HG03442 (cell line): ENCODE measurements at regions not wholly inside any gene's neighbourhood (a gene's known extent, or its start where the extent isn't known, plus 50 kb on each side); places are given as distances from the start of the nearest gene placed in this dataset.
"Not testable (repeated sequence)": the region's sequence is repeated elsewhere in the genome, so short reads cannot be mapped to it uniquely, and the experiment has no call there.

Experiments used
- ATAC-seq: cut with Tn5 transposase; IDR thresholded peaks from one replicate; pipeline ENCODE4 v1.9.1; 2021; ENCODE audit warnings: mild to moderate bottlenecking, moderate library complexity; ENCODE audit not compliant: unreplicated experiment

DNA sequence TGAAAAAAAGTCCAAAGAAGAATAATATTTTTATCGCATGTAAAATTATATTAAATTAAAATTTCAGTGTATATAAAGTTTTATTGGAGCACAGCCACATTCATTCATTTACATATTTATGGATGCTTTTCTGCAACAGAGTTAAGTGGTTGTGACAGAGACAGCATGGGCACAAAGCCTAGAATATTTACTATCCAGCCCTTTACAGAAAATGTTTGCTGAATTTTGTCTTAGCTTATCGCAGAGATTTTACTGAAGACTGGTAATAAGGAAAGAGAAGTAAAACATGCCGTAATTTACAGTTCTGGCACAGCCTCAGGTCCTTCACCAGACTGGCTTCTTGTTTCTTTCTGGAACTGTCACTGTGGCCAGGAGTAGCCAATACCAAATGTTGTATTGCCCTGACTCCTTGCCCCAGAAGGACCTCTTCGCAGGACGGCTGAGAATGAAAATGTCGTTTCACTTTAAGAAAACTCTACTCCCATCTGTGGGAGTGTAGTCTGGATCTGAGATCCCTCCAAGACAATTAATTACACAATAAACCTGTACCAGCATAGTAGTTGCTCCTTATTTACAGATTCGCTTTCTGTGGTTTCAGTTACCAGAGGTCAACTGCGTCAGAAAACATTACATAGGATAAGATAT lies 94.9 kb upstream of the GOT2 start:
- ATAC-seq, result no peak

DNA sequence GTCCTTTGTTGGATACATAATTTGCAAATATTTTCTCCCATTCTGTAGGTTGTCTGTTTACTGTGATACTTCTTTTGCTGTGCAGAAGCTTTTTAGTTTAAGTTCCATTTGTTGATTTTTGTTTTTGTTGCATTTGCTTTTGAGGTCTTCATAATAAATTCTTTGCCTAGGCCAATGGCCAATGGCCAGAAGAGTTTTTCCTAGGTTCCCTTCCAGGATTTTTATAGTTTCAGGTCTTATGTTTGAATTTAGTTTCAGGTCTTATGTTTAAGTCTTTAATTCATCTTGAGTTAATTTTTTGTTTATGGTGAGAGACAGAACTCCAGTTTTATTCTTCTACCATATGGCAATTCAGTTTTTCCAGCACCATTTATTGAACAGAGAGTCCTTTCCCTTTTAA lies 90.1 kb upstream of the GOT2 start:
- ATAC-seq, result no peak

DNA sequence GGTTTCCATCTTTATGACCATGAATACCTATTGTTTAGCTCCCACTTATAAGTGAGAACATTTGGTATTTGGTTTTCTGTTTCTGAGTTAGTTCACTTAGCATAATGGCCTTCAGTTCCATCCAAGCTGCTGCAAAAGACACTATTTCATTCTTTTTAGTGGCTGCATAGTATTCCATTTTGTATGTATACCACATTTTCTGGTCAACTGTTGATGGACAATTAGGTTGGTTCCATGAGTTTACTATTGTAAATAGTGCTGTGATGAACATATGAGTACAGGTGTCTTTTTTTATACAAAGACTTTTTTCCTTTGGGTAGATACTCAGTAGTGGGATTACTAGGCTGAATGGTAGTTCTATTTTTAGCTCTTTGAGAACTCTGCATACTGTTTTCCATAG lies 87.8 kb upstream of the GOT2 start:
- ATAC-seq, result no peak

DNA sequence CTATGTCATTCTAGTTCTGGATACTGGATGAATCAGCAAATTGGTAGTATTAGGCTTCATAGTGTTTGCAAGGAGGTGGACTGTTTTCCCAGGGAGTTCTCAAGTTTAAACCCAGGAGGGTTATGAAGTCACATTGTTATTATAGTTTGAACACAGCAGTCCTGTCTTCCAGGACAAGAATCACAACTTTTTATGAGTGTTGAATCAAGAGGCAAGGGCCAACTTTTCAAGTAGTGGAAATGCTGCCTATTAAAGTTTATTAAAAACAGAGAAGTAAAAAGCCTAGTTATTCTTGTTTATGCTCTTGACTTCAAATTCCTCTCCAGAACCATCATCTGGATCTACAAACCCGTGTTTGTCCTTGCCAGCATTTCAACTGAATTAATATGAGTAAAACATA lies 86.3 kb upstream of the GOT2 start:
- no peak for ATAC-seq

DNA sequence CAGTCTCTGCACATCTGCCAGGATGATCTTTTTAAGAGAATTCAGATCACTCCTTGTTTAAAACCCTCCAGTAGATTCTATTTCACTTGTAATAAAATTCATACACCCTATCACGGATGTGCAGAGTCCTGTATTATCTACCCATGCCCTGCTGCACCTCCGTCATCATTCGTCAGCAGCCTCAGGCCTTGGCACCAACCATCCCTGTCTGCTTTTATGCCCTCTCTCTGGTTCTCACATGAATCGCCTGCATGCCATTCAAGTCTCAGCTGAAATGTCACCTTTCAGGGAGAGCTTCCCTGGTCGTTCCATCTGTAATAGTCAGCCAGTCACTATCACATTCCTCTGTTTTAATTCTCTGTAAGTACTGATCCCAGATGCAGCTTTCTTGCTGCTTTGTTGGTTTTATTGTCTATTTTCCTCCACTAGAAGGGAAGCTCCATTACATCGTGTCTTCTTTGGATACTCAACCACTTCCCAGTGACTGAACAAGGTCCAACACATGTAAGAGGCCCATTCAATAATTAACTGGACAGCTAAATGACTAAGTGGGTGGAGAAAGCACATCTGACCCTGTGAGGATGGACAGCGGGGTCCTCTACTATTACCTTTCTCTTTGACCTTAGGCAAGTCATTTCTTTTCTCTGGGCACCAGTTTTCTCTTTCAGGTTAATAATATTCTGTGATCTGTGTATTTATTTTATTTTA lies 81.2 kb upstream of the GOT2 start:
- ATAC-seq, result no peak

DNA sequence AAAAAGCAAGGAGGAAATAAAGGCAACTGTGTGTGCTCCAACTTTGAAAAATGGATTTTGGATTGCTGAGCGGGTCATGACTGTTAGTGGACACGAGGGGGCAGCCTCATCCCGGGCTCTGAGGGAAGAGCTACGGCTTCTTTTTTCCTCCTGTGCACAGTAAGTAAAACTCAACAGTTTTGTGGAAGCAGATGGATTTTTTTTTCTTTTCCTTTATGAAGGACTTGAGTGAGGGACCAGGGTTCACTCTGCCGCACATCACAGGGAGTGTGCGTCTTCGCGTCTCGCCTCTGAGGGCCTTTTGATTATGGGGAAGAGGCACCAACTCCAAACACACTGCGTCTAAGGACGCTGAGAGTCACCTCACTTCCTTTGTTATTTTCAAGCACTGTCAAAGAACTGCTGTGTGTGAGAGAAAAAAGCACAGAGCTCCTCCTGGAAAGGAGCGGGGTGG lies 80.3 kb upstream of the GOT2 start:
- ATAC-seq, result peak; percentile 85

DNA sequence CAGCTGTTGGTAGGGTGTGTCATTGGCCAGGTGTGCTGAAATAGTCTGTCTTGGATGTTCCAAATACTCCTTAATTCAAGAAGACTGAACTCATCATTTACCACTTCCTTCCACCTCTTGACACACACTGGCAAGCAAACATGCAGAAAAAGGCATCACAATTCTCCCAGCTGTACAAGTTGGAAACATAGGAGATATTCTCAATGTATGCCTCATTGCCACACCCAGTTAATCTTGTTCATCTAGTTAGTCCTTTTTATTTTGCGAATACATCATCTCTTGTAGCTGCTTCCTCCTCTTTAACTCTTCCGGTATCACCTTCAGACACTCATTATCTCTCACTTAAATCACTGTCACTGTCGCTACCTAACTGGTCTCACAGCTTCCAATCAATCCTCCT lies 75.1 kb upstream of the GOT2 start:
- ATAC-seq, result no peak

DNA sequence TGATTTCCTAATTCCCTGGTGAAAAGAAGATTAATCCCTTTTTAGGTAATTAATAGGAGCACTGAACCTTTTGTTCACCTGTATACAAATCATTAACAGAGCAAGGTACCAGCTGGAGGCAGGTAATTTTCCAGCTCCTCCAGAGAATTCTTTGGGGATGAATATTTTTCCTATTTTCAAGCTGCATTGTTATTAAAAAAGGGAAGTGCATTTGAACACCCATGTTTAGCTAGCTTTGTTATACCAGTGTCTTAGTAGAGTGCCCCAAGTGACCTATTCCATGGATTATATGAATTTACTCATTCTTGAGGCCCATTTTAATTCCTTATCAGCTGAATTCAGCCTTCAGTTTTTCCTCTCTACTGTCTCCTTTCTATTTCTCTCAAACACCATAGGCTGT lies 73.2 kb upstream of the GOT2 start:
- no peak for ATAC-seq

DNA sequence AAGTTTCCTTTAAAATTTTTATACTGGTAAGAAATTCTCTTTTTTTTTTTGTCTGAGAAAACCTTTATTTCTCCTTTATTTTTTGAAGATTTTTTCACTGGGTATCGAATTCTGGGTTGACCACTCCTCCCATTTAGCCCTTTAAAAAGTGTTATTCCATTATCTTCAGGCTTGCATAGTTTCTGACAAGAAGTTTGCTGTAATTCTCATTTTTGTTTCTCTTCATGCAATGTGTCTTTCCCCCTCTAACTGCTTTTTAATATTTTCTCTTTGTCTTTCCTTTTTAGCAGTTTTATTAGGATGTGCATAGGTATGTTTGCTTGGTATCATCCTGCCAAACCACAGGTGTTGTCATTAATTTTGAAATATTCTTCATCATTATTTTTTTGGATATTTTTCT lies 67.7 kb upstream of the GOT2 start:
- no peak for ATAC-seq

DNA sequence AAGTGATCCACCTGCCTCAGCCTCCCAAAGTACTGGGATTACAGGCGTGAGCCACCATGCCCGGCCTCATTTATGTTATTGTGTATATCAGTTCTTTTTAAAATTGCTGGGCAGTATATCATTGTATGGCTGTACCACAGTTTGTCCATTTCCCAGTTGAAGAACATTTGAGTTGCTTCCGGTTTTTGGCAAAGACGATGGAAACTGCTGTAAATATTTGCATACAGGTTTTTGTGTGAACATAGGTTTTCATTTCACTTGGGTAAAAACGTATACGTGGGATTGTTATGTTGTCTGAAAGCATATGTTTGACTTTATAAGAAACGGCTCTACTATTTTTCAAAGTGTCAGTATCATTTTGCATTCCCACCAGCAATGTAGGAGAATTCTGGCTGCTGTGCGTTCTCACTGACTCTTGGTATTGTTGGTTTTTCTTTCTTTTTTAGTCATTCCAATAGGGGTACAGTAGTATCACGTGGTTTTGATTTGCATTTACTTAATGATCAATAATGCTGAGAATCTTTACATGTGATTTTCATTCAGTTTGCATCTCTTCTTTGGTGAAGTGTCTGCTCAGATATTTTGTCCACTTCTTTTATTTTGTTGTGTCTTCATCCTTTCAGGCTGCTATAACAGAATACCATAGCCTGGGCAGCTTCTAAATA lies 63.2 kb upstream of the GOT2 start:
- ATAC-seq, result no peak

DNA sequence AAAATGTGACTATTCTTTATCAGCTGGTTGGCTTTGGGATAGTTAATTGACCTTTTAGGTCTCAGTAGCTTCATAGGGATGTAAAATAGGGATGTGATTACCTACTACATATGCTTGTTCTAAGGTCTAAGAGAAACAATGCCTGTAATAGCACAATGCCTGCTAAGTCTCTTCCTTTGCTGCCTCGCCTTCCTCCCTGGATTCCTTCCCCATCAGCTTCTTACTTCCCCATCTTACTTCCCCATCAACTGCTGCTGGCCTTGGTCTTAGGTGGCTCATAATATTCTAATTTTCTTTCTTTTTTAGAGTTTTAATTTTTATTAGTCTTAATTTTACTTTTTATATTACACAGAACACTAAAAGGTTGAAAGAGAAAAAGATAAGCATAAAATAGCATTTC lies 59.2 kb upstream of the GOT2 start:
- no peak for ATAC-seq

DNA sequence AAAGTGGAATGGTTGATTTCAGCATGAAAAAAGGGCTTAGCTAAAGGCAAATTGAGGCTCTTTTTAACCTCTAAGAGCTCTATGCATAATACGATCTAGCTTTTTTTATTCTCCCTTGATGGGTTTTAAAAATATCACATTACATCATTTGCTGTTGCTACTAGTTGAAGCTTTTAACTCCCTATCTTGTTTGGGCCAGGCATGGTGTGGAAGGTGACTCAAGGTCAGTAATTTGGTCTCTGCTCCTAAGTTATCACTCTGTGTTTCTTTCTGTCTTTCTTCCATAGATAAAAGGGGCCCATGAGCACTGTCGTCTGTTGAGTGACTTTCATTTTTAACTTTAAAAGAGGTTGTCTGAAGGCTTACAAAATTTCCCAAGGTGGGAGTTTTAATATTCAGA lies 58.1 kb upstream of the GOT2 start:
- ATAC-seq, result no peak

DNA sequence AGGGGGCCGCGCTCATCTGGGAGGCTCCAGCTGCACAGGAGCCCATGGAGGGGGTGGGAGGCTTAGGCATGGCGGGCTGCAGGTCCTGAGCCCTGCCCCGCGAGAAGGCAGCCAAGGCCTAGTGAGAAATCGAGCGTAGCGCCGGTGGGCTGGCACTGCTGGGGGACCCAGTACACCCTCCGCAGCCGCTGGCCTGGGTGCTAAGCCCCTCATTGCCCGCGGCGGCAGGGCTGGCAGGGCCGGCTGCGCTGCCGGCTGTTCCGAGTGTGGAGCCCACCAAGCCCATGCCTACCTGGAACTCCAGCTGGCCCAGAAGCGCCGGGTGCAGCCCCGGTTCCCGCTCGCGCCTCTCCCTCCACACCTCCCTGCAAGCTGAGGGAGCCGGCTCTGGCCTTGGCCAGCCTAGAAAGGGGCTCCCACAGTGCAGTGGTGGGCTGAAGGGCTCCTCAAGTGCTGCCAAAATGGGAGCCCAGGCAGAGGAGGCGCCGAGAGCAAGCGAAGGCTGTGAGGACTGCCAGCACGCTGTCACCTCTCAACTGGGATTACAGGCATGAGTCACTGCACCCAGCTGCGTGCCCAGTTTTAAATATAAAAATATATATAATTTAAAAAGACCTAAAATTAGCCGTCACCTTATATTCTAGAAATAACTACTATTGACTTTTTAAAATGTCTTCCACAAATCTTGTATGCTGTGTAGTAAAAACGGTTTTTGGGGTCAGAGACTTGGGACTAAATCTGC lies 56.9 kb upstream of the GOT2 start:
- not testable (repeated sequence) for ATAC-seq

DNA sequence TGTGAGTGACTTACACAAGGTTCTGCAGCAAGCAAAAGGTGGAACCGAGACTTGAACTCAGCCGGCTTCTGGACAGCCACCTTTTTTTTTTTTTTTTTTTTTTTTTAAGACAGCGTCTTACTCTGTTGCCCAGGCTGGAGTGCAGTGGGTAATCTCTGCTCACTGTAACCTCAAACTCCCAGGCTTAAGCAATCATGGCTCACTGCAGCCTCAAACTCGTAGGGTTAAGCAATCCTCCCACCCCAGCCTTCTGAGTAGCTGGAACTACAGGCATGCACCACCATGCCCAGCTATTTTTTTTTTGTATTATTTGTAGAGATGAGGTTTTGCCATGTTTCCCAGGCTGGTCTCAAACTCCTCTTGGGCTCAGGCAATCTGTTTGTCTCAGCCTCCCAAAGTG lies 55.2 kb upstream of the GOT2 start:
- no peak for ATAC-seq
